ENCODE measurements at regions not wholly inside any gene's neighbourhood (a gene's known extent, or its start where the extent isn't known, plus 50 kb on each side); places are given as distances from the start of the nearest gene placed in this dataset.

DNA sequence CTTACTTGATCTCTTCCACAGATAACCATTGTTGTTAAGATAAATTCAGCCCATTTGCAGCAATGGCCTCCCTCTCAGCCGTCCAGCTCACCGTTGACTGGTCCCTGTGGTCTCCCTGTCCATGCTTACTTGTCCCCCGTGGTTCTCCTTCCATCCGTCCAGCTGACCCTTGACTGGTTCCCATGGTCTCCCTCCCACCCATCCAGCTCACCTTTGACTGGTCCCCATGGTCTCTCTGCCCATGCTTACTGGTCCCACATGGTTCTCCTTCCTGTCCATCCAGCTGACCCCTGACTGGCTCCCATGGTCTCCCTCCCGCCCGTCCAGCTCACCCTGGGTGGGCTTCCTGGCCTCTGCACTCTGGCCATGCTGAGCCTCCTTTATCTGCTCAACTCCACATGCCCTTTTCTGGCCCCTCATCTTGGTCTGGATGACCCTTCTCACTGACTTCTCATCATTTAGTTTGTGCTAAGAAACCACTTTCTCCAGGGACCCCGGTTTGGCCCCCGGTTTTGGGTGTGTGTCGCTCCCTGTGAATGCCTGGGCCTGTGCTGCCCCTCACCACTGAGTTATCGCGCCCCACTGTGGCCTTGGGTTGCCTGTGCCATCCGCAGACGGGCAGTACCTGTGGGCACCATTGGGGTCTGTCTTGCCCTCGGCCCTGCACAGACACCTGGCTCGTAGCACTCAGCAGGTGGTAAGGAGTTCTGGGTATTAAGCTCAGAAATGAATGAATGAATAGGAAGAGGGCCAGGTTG, 146.4 kb downstream of the ERMARD start:
- ATAC-seq (ENCODE audit: insufficient read depth, low FRiP score) (no peak), DNase-seq (no peak)
- TF ChIP-seq, protein P1, sequence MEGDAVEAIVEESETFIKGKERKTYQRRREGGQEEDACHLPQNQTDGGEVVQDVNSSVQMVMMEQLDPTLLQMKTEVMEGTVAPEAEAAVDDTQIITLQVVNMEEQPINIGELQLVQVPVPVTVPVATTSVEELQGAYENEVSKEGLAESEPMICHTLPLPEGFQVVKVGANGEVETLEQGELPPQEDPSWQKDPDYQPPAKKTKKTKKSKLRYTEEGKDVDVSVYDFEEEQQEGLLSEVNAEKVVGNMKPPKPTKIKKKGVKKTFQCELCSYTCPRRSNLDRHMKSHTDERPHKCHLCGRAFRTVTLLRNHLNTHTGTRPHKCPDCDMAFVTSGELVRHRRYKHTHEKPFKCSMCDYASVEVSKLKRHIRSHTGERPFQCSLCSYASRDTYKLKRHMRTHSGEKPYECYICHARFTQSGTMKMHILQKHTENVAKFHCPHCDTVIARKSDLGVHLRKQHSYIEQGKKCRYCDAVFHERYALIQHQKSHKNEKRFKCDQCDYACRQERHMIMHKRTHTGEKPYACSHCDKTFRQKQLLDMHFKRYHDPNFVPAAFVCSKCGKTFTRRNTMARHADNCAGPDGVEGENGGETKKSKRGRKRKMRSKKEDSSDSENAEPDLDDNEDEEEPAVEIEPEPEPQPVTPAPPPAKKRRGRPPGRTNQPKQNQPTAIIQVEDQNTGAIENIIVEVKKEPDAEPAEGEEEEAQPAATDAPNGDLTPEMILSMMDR (IDR thresholded peaks at IDR 0.05; ENCODE audit: control extremely low read depth, extremely low read depth), result no peak

DNA sequence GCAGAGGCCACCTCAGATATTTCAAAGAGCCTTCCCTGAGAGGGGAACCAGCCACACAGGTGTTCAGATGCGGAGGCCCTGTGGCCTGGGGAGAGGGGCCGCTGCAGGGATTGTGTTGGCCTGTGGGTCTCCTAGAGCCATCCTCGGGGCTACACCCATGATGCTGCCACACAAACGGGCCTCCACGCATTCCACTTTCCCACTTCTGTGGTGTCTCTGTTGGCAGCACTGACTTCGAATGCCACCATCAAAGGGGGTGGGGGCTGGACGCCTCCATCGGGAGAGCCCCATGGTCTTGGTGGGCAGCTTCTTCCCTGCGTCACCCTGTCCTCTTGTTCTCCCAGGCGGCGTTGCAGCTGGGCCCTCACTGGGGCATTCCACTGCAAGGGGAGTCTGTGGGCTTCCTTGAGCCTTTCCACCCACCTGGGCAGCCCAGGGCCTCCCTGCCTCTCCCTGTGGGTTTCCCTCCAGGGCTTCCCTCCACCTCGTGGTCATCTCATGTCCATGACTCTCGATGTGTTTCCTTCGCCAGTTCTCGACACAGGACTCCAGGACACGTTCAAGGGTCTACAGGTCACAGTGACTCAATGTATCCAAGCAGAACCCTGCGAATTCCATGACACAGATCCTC, 145.5 kb downstream of the ERMARD start:
- H3K9ac ChIP-seq (ENCODE audit: insufficient read depth in 1 of 2, low read length in 2 of 2), result no peak overlapping the region
- H3K4me1 ChIP-seq (ENCODE audit: control insufficient read depth in 5 of 5, insufficient read depth in 5 of 5, low read length in 5 of 5), result no peaks in the 10 kb centered on the region
- no peak overlapping the region for H3K4me3 ChIP-seq
- peaks cover 0 to 6% (median 1%) of the 10 kb centered on the region in 4 donors for H3K9me3 ChIP-seq (ENCODE audit: control insufficient read depth in 4 of 4, insufficient read depth in 3 of 4, low read length in 3 of 4)
- ATAC-seq (ENCODE audit: insufficient read depth, low FRiP score) (no peak), DNase-seq (no peak)
- no peaks in the 10 kb centered on the region for H3K36me3 ChIP-seq (ENCODE audit: control insufficient read depth in 4 of 4, insufficient read depth in 4 of 4, low read length in 4 of 4)
- H3K27ac ChIP-seq (ENCODE audit: low read depth in 1 of 2, low read length in 1 of 2), result no peak overlapping the region
- TF ChIP-seq, protein P1 (IDR thresholded peaks at IDR 0.05; ENCODE audit: control extremely low read depth, extremely low read depth), result no peak
- H3K27me3 ChIP-seq (ENCODE audit: control insufficient read depth in 3 of 3, insufficient read depth in 3 of 3, low read length in 2 of 3), result no peaks in the 10 kb centered on the region
- 93 to 97% methylated on average over 17 of the region's 17 CpGs for WGBS, 2 donors

More for the DNA sequence above, 146.4 kb downstream of the ERMARD start:
- no peak overlapping the region for H3K27ac ChIP-seq (ENCODE audit: low read depth in 1 of 2, low read length in 1 of 2)
- H3K9ac ChIP-seq (ENCODE audit: insufficient read depth in 1 of 2, low read length in 2 of 2), result no peak overlapping the region
- H3K4me1 ChIP-seq (ENCODE audit: control insufficient read depth in 5 of 5, insufficient read depth in 5 of 5, low read length in 5 of 5), result no peaks in the 10 kb centered on the region
- H3K36me3 ChIP-seq (ENCODE audit: control insufficient read depth in 4 of 4, insufficient read depth in 4 of 4, low read length in 4 of 4), result no peaks in the 10 kb centered on the region
- H3K9me3 ChIP-seq (ENCODE audit: control insufficient read depth in 4 of 4, insufficient read depth in 3 of 4, low read length in 3 of 4), result peaks cover 0 to 2% (median 0%) of the 10 kb centered on the region in 4 donors
- H3K27me3 ChIP-seq (ENCODE audit: control insufficient read depth in 3 of 3, insufficient read depth in 3 of 3, low read length in 2 of 3), result no peaks in the 10 kb centered on the region
- no peak overlapping the region for H3K4me3 ChIP-seq
- WGBS, 2 donors, result 92 to 95% methylated on average over 15 of the region's 15 CpGs

DNA sequence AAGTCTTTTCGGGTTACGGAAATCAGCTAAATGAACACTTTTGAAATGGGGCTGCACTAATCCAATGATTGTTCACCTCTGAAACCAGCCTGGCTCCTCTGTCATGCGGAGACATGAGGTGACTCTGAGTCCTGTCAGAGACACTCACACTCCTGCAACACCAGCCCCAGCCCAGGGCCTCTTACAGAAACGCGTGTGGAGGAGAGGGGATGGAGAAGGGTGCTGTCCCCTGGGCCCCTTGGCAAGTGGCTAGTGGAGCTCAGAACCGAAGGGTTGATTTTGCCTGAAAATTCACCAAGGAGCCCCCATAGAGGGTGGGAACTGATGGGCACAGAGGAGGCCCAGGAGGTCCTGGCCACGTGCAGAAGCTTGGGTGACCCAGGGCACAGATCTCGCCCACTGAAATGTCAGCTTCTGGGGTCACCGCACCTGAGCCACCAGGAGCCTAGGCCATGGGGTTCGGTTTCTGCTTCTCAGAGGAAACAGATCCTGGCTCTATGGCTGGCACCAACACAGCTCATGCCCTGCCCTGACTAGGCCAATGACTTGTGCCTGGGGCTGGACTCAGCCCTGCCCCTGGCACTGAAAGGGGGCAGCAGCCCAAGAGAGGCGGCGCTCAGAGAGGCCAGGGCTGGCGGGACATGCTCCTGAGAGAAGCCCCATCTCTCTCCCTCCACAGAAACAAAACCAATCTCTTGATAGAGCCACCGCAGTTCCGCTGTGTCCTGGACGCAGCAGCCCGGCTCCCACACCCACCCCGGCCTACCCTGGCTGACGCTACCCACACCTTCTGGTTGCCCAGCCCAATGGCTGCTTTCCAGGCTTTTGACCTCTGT, 144.7 kb downstream of the ERMARD start:
- no peaks in the 10 kb centered on the region for H3K27me3 ChIP-seq (ENCODE audit: control insufficient read depth in 3 of 3, insufficient read depth in 3 of 3, low read length in 2 of 3)
- no peak for DNase-seq
- no peak overlapping the region for H3K27ac ChIP-seq (ENCODE audit: low read depth in 1 of 2, low read length in 1 of 2)
- 93 to 94% methylated on average over 19 of the region's 19 CpGs for WGBS, 2 donors
- ATAC-seq (ENCODE audit: insufficient read depth, low FRiP score), result no peak
- H3K9me3 ChIP-seq (ENCODE audit: control insufficient read depth in 4 of 4, insufficient read depth in 3 of 4, low read length in 3 of 4), result peaks cover 0 to 11% (median 2%) of the 10 kb centered on the region in 4 donors
- no peaks in the 10 kb centered on the region for H3K36me3 ChIP-seq (ENCODE audit: control insufficient read depth in 4 of 4, insufficient read depth in 4 of 4, low read length in 4 of 4)
- H3K4me3 ChIP-seq, result no peak overlapping the region
- no peak overlapping the region for H3K9ac ChIP-seq (ENCODE audit: insufficient read depth in 1 of 2, low read length in 2 of 2)
- H3K4me1 ChIP-seq (ENCODE audit: control insufficient read depth in 5 of 5, insufficient read depth in 5 of 5, low read length in 5 of 5), result no peaks in the 10 kb centered on the region
- TF ChIP-seq, protein P1 (IDR thresholded peaks at IDR 0.05; ENCODE audit: control extremely low read depth, extremely low read depth), result no peak

Data from lung (tissue), 11 donors.